Coronary artery (tissue), 2 donors: ENCODE measurements at regions not wholly inside any gene's neighbourhood (a gene's known extent, or its start where the extent isn't known, plus 50 kb on each side); places are given as distances from the start of the nearest gene placed in this dataset.
"Not testable (repeated sequence)": the region's sequence is repeated elsewhere in the genome, so short reads cannot be mapped to it uniquely, and the experiment has no call there.

Experiments
- DNase-seq: peaks from one replicate; pipeline ENCODE4 v3.0.0-alpha.2; 2017; ENCODE audit warnings: low spot score
- H3K27ac ChIP-seq, 2 donors: fragments of 200-600 bp; sonication (generic); one replicate each; pipeline ENCODE4 v1.5.1; 2016 to 2019
- H3K4me3 ChIP-seq: fragments of 200-600 bp; sonication (generic); 2 replicates; pipeline ENCODE4 v1.5.1; 2016; ENCODE audit warnings: mild to moderate bottlenecking, moderate library complexity
- TF ChIP-seq, protein P1 (sequence below): fragments of 200-600 bp; sonication (generic); IDR thresholded peaks from one replicate; pipeline ENCODE4 v1.5.1; 2019; ENCODE audit warnings: antibody characterized with exemption

GRCh38 chr11:22456993-22457762 lies 119.0 kb downstream of the SLC17A6 start:
- no peak for DNase-seq
- Histone ChIP-seq H3K27ac (no peak overlapping the region), H3K4me3 (no peak overlapping the region)
- TF ChIP-seq, protein P1, sequence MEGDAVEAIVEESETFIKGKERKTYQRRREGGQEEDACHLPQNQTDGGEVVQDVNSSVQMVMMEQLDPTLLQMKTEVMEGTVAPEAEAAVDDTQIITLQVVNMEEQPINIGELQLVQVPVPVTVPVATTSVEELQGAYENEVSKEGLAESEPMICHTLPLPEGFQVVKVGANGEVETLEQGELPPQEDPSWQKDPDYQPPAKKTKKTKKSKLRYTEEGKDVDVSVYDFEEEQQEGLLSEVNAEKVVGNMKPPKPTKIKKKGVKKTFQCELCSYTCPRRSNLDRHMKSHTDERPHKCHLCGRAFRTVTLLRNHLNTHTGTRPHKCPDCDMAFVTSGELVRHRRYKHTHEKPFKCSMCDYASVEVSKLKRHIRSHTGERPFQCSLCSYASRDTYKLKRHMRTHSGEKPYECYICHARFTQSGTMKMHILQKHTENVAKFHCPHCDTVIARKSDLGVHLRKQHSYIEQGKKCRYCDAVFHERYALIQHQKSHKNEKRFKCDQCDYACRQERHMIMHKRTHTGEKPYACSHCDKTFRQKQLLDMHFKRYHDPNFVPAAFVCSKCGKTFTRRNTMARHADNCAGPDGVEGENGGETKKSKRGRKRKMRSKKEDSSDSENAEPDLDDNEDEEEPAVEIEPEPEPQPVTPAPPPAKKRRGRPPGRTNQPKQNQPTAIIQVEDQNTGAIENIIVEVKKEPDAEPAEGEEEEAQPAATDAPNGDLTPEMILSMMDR, result no peak

DNA sequence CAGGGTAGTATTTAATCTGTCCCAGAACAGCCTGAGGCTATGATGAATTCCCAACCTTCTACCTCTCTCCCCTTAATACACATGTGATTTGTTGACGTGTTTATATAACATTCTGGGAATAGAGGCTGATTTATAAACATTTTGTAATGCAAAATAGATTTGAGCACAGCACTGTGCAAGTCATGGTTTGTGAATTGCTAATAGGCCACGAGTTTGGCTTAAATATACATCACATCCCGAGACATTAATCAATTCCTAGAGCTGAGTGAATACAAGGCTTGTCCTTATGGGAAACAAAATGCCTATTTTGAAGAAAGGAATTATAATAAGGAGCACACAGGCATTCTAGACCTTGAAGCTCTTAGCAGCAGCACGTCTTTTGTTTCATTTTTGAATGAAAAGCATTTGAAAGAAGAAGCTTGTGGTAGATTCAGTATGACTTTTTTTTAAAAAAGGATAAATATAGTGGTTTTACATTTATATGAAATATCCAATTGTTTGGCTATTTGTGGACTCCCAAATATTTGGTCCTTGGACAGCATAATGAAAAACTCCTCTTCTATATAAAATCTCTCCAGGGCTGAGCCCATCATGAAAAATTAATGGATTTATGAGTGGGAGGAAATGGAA lies 116.4 kb downstream of the SLC17A6 start:
- TF ChIP-seq, protein P1, result no peak
- no peak overlapping the region for H3K4me3 ChIP-seq
- no peak overlapping the region for H3K27ac ChIP-seq
- no peak for DNase-seq

DNA sequence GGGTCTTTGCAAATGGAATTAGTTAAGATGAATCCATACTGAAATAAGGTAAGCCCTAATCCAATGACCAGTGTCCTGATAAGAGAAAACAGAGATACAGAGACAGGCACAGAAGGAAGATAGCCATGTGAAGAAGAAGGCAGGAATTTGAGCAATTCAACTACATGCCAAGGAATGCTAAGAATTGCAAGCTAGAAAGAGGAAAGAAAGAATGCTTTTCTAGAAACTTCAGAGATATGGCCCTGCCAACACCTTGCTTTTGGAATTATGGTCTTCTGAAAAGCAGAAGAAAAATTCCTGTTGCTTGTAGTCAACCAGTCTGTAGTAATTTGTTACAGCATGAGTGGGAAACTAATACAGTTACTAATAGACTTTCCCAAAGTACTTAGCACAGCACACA lies 111.3 kb downstream of the SLC17A6 start:
- Histone ChIP-seq H3K27ac (no peak overlapping the region), H3K4me3 (no peak overlapping the region)
- TF ChIP-seq, protein P1, result no peak
- DNase-seq, result no peak

GRCh38 chr11:22444076-22444475 lies 105.9 kb downstream of the SLC17A6 start:
- TF ChIP-seq, protein P1, result no peak
- H3K4me3 ChIP-seq, result no peak overlapping the region
- no peak for DNase-seq
- H3K27ac ChIP-seq, result no peak overlapping the region

DNA sequence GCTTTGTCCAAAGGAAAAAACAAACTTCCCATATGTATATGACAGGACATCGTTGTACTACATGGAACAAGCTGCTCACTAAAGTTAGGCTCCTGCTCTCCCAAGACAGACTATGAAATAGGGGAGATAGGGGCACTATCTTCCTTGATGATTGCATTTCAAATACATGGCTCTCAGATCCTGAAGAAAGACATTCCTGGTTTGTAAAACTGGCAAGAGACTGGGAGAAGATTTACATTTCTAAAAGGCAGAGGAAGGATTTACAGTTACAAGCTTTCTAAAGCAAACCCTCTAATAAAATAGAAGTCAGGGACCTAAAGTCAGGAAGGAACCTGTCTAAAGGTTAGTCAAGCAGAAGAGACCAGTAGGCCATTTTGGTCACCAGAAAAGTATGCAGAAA lies 103.7 kb downstream of the SLC17A6 start:
- no peak overlapping the region for H3K27ac ChIP-seq
- TF ChIP-seq, protein P1, result no peak

GRCh38 chr11:22435582-22435981 lies 97.4 kb downstream of the SLC17A6 start:
- DNase-seq, H3K27ac ChIP-seq, H3K4me3 ChIP-seq: not testable (repeated sequence)

More for the DNA sequence above, 103.7 kb downstream of the SLC17A6 start:
- DNase-seq, result no peak
- no peak overlapping the region for H3K4me3 ChIP-seq

DNA sequence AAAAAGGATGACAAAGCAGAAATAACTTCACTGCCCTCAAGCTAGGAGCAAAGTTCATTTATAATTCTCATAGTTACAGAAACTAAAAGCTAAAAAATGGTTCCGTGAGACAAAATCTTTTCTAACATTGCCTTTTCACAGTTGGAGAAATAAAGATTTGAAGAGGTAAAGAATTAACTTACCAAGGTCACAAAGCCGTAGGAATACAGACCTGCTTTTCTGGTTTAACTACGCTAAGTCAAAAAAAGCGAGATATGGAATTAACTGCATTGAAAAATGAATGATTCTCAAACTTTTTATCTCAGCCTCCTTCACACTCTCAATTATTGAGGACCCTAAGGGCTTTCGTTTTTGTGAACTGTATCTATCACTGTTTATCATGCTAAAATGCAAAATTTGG lies 95.3 kb downstream of the SLC17A6 start:
- no peak overlapping the region for H3K4me3 ChIP-seq
- TF ChIP-seq, protein P1, result no peak
- no peak for DNase-seq
- no peak overlapping the region for H3K27ac ChIP-seq
